ENCODE measurements at regions not wholly inside any gene's neighbourhood (a gene's known extent, or its start where the extent isn't known, plus 50 kb on each side); places are given as distances from the start of the nearest gene placed in this dataset.

DNA sequence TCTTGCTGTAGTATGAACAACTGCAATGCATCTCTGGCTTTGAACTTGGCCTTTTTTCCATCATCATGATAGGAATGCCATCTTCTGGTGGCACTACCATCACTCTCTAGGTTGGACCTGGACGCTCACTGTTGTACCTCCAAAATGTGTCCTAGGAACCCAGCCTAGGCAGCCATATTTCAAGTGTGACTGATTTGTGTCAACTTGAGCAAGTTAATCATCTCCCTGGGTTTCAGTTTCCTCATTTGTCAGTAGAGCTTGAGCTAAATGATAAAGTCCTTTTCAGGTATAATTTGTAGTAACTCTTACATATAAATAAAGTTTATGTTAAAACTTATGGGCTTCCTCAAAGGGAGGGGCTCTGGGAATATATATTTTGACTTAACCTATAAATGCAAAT lies 241.7 kb upstream of the CEP162 start:
- H3K36me3 ChIP-seq (ENCODE audit: insufficient read depth): no peaks in the 10 kb centered on the region
- no peaks in the 10 kb centered on the region for H4K20me1 ChIP-seq (replicated peaks; ENCODE audit: insufficient read depth)
- DNase-seq (ENCODE audit: low spot score) (no peak), ATAC-seq (no peak)
- H3K9me2 ChIP-seq (ENCODE audit: insufficient read depth): no peaks in the 10 kb centered on the region
- H3F3A ChIP-seq (replicated peaks; ENCODE audit: low read depth): no peaks in the 10 kb centered on the region
- H3K27me3 ChIP-seq (ENCODE audit: insufficient read depth): no peaks in the 10 kb centered on the region
- Mint-ChIP-seq H3K36me3 (ENCODE audit: low read depth) (no peaks in the 10 kb centered on the region), H3K4me3 (no peak overlapping the region), H3K4me1 (peaks cover 3% of the 10 kb centered on the region; the same call in 1 of the 3 replicates), H3K9me3 (no peaks in the 10 kb centered on the region; the same call in 2 of the 3 replicates), H3K27ac (no peak overlapping the region), H3K27me3 (ENCODE audit: insufficient read depth, low read depth, poor library complexity) (no peaks in the 10 kb centered on the region)
- H2AFZ ChIP-seq: no peak overlapping the region
- H3K4me3 ChIP-seq: no peak overlapping the region
- no peaks in the 10 kb centered on the region for H3K4me1 ChIP-seq (ENCODE audit: insufficient read depth)
- no peak overlapping the region for H3K27ac ChIP-seq (ENCODE audit: low read depth)
- H3K79me2 ChIP-seq (replicated peaks; ENCODE audit: insufficient read depth): no peaks in the 10 kb centered on the region
- TF ChIP-seq ZNF331 (CRISPR knock-in tag; IDR thresholded peaks at IDR 0.05; ENCODE audit: low read depth) (no peak), EZH2 (IDR thresholded peaks at IDR 0.05; ENCODE audit: low read depth, unreplicated experiment) (no peak), STAT1 (IDR thresholded peaks at IDR 0.05; ENCODE audit: unreplicated experiment) (no peak), EZH2phosphoT487 (IDR thresholded peaks at IDR 0.05; ENCODE audit: unreplicated experiment) (no peak), ZNF114 (CRISPR knock-in tag; IDR thresholded peaks at IDR 0.05) (no peak), NANOG (IDR thresholded peaks at IDR 0.05; ENCODE audit: borderline replicate concordance) (no peak), POLR2AphosphoS5 (IDR thresholded peaks at IDR 0.05; ENCODE audit: low read depth) (no peak), JUNB (IDR thresholded peaks at IDR 0.05; ENCODE audit: unreplicated experiment) (no peak), CREB1 (CRISPR knock-in tag; IDR thresholded peaks at IDR 0.05; ENCODE audit: low read depth) (no peak)
- TF ChIP-seq, protein P1, sequence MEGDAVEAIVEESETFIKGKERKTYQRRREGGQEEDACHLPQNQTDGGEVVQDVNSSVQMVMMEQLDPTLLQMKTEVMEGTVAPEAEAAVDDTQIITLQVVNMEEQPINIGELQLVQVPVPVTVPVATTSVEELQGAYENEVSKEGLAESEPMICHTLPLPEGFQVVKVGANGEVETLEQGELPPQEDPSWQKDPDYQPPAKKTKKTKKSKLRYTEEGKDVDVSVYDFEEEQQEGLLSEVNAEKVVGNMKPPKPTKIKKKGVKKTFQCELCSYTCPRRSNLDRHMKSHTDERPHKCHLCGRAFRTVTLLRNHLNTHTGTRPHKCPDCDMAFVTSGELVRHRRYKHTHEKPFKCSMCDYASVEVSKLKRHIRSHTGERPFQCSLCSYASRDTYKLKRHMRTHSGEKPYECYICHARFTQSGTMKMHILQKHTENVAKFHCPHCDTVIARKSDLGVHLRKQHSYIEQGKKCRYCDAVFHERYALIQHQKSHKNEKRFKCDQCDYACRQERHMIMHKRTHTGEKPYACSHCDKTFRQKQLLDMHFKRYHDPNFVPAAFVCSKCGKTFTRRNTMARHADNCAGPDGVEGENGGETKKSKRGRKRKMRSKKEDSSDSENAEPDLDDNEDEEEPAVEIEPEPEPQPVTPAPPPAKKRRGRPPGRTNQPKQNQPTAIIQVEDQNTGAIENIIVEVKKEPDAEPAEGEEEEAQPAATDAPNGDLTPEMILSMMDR (conservative IDR thresholded peaks at IDR 0.05; ENCODE audit: low read depth in 2 of 2): no peak
- TF ChIP-seq, protein P2, sequence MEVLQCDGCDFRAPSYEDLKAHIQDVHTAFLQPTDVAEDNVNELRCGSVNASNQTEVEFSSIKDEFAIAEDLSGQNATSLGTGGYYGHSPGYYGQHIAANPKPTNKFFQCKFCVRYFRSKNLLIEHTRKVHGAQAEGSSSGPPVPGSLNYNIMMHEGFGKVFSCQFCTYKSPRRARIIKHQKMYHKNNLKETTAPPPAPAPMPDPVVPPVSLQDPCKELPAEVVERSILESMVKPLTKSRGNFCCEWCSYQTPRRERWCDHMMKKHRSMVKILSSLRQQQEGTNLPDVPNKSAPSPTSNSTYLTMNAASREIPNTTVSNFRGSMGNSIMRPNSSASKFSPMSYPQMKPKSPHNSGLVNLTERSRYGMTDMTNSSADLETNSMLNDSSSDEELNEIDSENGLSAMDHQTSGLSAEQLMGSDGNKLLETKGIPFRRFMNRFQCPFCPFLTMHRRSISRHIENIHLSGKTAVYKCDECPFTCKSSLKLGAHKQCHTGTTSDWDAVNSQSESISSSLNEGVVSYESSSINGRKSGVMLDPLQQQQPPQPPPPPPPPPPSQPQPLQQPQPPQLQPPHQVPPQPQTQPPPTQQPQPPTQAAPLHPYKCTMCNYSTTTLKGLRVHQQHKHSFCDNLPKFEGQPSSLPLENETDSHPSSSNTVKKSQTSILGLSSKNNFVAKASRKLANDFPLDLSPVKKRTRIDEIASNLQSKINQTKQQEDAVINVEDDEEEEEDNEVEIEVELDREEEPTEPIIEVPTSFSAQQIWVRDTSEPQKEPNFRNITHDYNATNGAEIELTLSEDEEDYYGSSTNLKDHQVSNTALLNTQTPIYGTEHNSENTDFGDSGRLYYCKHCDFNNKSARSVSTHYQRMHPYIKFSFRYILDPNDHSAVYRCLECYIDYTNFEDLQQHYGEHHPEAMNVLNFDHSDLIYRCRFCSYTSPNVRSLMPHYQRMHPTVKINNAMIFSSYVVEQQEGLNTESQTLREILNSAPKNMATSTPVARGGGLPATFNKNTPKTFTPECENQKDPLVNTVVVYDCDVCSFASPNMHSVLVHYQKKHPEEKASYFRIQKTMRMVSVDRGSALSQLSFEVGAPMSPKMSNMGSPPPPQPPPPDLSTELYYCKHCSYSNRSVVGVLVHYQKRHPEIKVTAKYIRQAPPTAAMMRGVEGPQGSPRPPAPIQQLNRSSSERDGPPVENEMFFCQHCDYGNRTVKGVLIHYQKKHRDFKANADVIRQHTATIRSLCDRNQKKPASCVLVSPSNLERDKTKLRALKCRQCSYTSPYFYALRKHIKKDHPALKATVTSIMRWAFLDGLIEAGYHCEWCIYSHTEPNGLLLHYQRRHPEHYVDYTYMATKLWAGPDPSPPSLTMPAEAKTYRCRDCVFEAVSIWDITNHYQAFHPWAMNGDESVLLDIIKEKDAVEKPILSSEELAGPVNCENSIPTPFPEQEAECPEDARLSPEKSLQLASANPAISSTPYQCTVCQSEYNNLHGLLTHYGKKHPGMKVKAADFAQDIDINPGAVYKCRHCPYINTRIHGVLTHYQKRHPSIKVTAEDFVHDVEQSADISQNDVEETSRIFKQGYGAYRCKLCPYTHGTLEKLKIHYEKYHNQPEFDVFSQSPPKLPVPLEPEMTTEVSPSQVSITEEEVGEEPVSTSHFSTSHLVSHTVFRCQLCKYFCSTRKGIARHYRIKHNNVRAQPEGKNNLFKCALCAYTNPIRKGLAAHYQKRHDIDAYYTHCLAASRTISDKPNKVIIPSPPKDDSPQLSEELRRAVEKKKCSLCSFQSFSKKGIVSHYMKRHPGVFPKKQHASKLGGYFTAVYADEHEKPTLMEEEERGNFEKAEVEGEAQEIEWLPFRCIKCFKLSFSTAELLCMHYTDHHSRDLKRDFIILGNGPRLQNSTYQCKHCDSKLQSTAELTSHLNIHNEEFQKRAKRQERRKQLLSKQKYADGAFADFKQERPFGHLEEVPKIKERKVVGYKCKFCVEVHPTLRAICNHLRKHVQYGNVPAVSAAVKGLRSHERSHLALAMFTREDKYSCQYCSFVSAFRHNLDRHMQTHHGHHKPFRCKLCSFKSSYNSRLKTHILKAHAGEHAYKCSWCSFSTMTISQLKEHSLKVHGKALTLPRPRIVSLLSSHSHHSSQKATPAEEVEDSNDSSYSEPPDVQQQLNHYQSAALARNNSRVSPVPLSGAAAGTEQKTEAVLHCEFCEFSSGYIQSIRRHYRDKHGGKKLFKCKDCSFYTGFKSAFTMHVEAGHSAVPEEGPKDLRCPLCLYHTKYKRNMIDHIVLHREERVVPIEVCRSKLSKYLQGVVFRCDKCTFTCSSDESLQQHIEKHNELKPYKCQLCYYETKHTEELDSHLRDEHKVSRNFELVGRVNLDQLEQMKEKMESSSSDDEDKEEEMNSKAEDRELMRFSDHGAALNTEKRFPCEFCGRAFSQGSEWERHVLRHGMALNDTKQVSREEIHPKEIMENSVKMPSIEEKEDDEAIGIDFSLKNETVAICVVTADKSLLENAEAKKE (CRISPR knock-in tag; IDR thresholded peaks at IDR 0.05): no peak
- TF ChIP-seq, protein P3, sequence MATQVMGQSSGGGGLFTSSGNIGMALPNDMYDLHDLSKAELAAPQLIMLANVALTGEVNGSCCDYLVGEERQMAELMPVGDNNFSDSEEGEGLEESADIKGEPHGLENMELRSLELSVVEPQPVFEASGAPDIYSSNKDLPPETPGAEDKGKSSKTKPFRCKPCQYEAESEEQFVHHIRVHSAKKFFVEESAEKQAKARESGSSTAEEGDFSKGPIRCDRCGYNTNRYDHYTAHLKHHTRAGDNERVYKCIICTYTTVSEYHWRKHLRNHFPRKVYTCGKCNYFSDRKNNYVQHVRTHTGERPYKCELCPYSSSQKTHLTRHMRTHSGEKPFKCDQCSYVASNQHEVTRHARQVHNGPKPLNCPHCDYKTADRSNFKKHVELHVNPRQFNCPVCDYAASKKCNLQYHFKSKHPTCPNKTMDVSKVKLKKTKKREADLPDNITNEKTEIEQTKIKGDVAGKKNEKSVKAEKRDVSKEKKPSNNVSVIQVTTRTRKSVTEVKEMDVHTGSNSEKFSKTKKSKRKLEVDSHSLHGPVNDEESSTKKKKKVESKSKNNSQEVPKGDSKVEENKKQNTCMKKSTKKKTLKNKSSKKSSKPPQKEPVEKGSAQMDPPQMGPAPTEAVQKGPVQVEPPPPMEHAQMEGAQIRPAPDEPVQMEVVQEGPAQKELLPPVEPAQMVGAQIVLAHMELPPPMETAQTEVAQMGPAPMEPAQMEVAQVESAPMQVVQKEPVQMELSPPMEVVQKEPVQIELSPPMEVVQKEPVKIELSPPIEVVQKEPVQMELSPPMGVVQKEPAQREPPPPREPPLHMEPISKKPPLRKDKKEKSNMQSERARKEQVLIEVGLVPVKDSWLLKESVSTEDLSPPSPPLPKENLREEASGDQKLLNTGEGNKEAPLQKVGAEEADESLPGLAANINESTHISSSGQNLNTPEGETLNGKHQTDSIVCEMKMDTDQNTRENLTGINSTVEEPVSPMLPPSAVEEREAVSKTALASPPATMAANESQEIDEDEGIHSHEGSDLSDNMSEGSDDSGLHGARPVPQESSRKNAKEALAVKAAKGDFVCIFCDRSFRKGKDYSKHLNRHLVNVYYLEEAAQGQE (IDR thresholded peaks at IDR 0.05; ENCODE audit: unreplicated experiment): no peak
- TF ChIP-seq, protein P4, sequence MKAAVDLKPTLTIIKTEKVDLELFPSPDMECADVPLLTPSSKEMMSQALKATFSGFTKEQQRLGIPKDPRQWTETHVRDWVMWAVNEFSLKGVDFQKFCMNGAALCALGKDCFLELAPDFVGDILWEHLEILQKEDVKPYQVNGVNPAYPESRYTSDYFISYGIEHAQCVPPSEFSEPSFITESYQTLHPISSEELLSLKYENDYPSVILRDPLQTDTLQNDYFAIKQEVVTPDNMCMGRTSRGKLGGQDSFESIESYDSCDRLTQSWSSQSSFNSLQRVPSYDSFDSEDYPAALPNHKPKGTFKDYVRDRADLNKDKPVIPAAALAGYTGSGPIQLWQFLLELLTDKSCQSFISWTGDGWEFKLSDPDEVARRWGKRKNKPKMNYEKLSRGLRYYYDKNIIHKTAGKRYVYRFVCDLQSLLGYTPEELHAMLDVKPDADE (IDR thresholded peaks at IDR 0.05): no peak
- H3K4me2 ChIP-seq: no peak overlapping the region
